Left ventricle myocardium superior (tissue), 1 donor: ENCODE measurements at regions not wholly inside any gene's neighbourhood (a gene's known extent, or its start where the extent isn't known, plus 50 kb on each side); places are given as distances from the start of the nearest gene placed in this dataset.

Source experiments
- ATAC-seq: fragments of 200-7000 bp; cut with Tn5 transposase; one replicate; pipeline ENCODE4 v1.9.1; 2020; ENCODE audit warnings: mild to moderate bottlenecking, moderate library complexity
- DNase-seq: peaks from one replicate; pipeline ENCODE4 v3.0.0-alpha.2; 2020
- intact Hi-C: fragments of 100-400 bp; cut with micrococcal nuclease; formaldehyde crosslinking; loops from one replicate; pipeline ENCODE4 v1.11.0; 2022
- donor health status: DM: no; HTN: yes; CAD: no; lungs with severe emphysema.

- DNase-seq (no peak), ATAC-seq (no peak)
- intact Hi-C loops = no loop called here
These were observed 55.2 kb upstream of the IL12B start for GRCh38 chr5:159385536-159385935.

- ATAC-seq (no peak), DNase-seq (no peak)
- intact Hi-C loops = no loop called here
These were observed 55.9 kb upstream of the IL12B start for GRCh38 chr5:159386028-159386711.

- intact Hi-C loops = no loop called here
- no peak for DNase-seq
- ATAC-seq = no peak
These were observed 62.6 kb upstream of the IL12B start for GRCh38 chr5:159392871-159393270.

DNA sequence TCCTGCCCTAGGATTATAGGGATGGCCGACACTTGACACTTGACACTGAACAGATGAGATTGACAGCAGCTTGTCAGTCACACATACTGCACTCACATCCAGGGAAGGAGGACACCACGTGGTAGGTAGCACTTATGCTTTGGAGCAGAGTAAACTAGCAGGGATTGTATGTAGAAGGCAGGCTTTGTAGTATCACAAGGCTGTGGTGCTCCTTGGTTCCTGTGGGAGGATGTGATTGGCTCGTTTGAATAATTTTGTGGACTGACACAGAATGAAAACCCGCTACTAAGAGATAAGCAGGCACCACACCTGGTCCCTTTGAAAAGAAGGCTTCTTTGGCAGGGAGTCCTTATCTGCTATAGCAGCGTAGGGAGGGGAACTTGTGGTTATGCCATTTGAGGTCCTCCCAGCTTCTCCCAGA lies 63.6 kb upstream of the IL12B start:
- ATAC-seq = no peak
- DNase-seq = no peak
- intact Hi-C loops = no loop called here

- DNase-seq = no peak
- intact Hi-C loops = no loop called here
- no peak for ATAC-seq
These were observed 64.9 kb upstream of the IL12B start for GRCh38 chr5:159395202-159395601.

GRCh38 chr5:159398936-159399335 lies 68.6 kb upstream of the IL12B start:
- intact Hi-C loops = no loop called here
- no peak for DNase-seq
- ATAC-seq = no peak

DNA sequence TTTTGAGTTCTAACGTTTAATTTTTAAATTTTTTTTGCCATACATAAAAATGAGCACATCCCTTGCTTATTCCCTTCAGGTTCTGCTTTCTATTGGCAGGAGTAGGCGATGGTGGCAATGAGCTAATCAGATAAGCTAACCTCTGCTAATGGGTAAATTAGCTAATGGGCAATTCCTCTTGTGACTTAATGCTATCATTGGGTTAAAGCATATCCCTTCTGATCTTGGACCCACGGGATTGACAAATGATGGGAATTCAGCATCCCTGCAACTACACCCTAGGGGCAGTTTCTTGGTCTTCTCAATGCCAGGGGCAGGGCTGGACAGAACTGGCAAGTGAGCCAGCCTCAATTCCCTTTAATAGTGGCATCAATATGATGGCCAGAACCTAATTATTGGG lies 70.2 kb upstream of the IL12B start:
- ATAC-seq = no peak
- DNase-seq = no peak
- intact Hi-C loops = no loop called here

GRCh38 chr5:159402311-159402710 lies 72.0 kb upstream of the IL12B start:
- peak; percentile 30 for DNase-seq
- intact Hi-C loops = no loop called here
- ATAC-seq = no peak

DNA sequence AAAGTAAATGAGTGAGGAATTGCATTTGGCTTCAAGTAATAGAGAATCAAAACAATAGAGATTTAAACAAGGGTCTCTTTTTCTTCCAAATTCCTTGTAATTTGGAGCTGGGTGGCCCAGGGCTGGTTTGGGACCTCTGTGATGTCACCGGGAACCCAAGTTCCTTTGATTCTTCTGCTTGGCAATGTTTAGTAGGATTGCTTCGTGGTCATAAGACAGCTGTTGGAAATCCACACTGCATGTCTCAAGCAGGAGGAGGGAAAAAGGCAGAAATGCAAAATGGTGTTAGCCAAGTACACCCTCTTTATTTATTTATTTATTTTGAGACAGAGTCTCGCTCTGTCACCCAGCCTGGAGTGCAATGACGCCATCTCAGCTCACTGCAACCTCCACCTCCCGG lies 72.6 kb upstream of the IL12B start:
- DNase-seq (no peak), ATAC-seq (peak; percentile 39)
- intact Hi-C loops = no loop called here

GRCh38 chr5:159403906-159404681 lies 73.8 kb upstream of the IL12B start:
- intact Hi-C loops = no loop called here
- DNase-seq = no peak
- peak; percentile 38 for ATAC-seq

- intact Hi-C loops = no loop called here
- DNase-seq (no peak), ATAC-seq (no peak)
These were observed 75.3 kb upstream of the IL12B start for GRCh38 chr5:159405611-159406031.

DNA sequence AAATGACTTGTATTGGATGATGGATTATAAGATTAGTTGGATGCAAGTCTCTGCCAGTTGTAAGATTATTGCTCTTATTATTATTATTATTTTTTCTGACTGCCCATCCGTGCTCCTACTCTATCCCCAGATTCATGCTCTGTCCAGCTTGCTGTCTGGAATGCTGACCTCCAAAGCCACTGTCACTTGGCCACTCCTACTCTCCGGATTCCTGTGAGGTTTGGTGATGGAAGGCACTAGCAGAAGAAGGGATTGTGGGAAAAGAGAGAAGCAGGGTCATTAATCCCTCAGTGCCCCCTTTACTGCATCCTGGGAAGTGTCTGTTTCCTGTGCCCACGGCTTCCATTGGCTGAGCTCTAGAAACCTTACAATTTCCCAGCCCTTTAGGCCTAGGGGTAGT lies 76.3 kb upstream of the IL12B start:
- DNase-seq = no peak
- intact Hi-C loops = no loop called here
- no peak for ATAC-seq

GRCh38 chr5:159409801-159410200 lies 79.5 kb upstream of the IL12B start:
- ATAC-seq (no peak), DNase-seq (no peak)
- intact Hi-C loops = no loop called here

GRCh38 chr5:159410480-159410879 lies 80.2 kb upstream of the IL12B start:
- ATAC-seq = no peak

GRCh38 chr5:159411115-159411514 lies 80.8 kb upstream of the IL12B start:
- DNase-seq = no peak
- ATAC-seq = no peak
- intact Hi-C loops = no loop called here

More at GRCh38 chr5:159410480-159410879, 80.2 kb upstream of the IL12B start:
- DNase-seq = no peak
- intact Hi-C loops = no loop called here

DNA sequence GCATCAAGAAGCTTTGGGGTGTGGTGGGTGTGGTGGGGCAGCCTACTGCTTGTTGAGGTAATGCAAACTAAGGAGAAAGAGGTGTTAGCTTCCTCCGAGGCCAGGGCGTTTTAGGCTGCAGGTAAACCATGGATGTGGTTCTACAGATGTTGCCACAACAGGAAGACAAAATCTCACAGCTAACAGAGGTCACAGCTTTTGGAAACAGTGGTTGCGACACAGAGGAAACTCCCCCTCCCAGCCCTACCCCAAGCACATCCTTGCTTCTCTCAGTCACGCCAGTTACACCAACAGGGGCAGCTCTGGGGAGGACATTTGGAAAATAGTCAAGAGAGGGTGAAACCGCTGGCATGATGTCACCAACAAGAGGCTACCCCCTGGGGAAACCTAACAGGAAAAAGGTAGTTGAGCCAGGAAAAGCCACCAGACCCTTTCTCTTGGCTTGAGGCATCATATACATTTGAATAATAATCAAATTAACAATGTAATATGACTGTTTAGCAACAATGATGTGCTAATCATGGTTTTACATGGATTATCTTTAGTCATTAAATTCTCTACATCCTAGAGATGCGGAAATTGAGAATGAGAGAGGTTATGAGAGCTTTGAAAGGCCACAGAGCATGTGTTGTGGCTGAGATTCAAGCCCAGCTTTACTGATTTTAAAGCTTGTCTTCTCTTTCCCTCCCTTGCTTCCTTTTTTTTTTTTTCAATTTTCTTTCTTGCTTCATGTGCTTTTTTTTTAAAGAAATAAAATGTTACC lies 82.2 kb upstream of the IL12B start:
- DNase-seq = no peak
- intact Hi-C loops = no loop called here
- ATAC-seq = no peak

- ATAC-seq = no peak
- intact Hi-C loops = no loop called here
- no peak for DNase-seq
These were observed 83.7 kb upstream of the IL12B start for GRCh38 chr5:159414021-159414420.

DNA sequence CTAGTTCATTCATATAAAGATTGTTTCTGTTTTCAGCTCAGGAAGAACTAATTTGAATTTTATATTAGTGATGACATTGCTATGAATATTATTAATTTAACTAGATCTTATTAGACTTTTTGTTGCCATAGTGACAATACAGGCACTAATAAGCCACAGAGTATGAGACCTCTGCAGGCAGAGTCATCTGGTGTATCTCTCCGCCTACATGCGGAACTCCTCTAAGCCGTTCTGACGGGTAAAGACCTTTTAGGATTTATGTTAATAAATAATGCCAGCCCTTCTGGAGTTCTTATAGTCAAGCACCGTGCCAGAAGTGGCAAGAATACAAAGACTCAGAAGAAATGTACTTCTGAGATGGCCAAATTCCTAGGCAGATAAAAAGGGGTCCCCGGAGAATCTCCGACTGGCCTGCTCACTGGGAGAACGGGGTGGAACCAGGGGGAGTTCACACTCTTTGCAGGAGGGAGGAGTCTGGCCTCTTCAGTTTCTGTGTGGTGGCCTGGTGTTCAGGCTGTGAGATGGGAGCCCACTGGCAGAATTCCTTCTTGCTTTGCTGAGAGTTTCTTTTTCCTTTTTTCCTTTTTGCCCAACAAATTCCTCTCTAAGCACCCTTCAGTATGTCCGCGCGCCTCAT lies 85.1 kb upstream of the IL12B start:
- intact Hi-C loops = no loop called here
- peak; percentile 28 for DNase-seq
- ATAC-seq = peak; percentile 75

GRCh38 chr5:159416438-159416837 lies 86.2 kb upstream of the IL12B start:
- DNase-seq (no peak), ATAC-seq (no peak)
- intact Hi-C loops = no loop called here

GRCh38 chr5:159417170-159417569 lies 86.9 kb upstream of the IL12B start:
- intact Hi-C loops = no loop called here
- no peak for ATAC-seq

More at GRCh38 chr5:159417170-159417569, 86.9 kb upstream of the IL12B start:
- DNase-seq = no peak
